ENCODE measurements at regions not wholly inside any gene's neighbourhood (a gene's known extent, or its start where the extent isn't known, plus 50 kb on each side); places are given as distances from the start of the nearest gene placed in this dataset.

GRCh38 chr12:84585776-84586395 is 326.7 kb downstream of the SLC6A15 start:
- DNase-seq (ENCODE audit: low read depth, low spot score): no peak
- no peaks in the 10 kb centered on the region for H3K27me3 ChIP-seq (ENCODE audit: insufficient read depth, insufficient read length)
- no peaks in the 10 kb centered on the region for H3K4me1 ChIP-seq (ENCODE audit: insufficient read depth, insufficient read length)
- TF ChIP-seq YY1 (IDR thresholded peaks at IDR 0.05; ENCODE audit: insufficient read depth, insufficient read length) (no peak), SUZ12 (IDR thresholded peaks at IDR 0.05; ENCODE audit: extremely low read depth, insufficient read depth, insufficient read length) (no peak), ZNF274 (IDR thresholded peaks at IDR 0.05; ENCODE audit: low read depth, low read length) (no peak)
- H3K9ac ChIP-seq (ENCODE audit: insufficient read length, low read depth): no peak overlapping the region
- no peaks in the 10 kb centered on the region for H3K36me3 ChIP-seq (ENCODE audit: insufficient read depth, insufficient read length, low read length)
- no peaks in the 10 kb centered on the region for H3K9me3 ChIP-seq (ENCODE audit: insufficient read depth, low read length)
- H3K4me3 ChIP-seq (ENCODE audit: insufficient read length, low read depth): no peak overlapping the region

DNA sequence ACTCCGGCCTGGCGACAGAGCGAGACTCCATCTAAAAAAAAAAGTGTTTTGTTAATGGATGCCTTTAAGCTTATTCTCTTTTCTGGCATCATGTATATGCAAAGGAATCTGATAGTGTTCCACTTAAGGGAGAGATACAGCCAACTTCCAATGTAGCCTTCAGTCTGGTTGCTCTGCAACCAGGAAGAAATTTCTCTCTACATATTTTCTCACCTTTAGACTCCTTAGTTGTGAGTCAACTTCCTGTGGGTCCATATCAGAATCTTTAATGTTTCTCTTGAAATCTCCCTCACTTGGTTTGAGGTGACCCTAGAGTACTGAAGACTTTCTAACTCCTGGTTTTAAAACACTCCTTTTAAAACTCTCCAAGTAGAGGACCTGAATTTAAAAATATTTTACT is 340.4 kb downstream of the SLC6A15 start:
- Histone ChIP-seq H3K27me3 (ENCODE audit: insufficient read depth, insufficient read length) (no peaks in the 10 kb centered on the region), H3K9ac (ENCODE audit: insufficient read length, low read depth) (no peak overlapping the region), H3K9me3 (ENCODE audit: insufficient read depth, low read length) (no peaks in the 10 kb centered on the region), H3K36me3 (ENCODE audit: insufficient read depth, insufficient read length, low read length) (no peaks in the 10 kb centered on the region), H3K4me1 (ENCODE audit: insufficient read depth, insufficient read length) (no peaks in the 10 kb centered on the region), H3K4me3 (ENCODE audit: insufficient read length, low read depth) (no peak overlapping the region)
- DNase-seq (ENCODE audit: low read depth, low spot score): no peak
- TF ChIP-seq YY1 (IDR thresholded peaks at IDR 0.05; ENCODE audit: insufficient read depth, insufficient read length) (no peak), SUZ12 (IDR thresholded peaks at IDR 0.05; ENCODE audit: extremely low read depth, insufficient read depth, insufficient read length) (no peak), ZNF274 (IDR thresholded peaks at IDR 0.05; ENCODE audit: low read depth, low read length) (no peak)

- peaks cover 7% of the 10 kb centered on the region for H3K9me3 ChIP-seq (ENCODE audit: insufficient read depth, low read length)
- H3K36me3 ChIP-seq (ENCODE audit: insufficient read depth, insufficient read length, low read length): no peaks in the 10 kb centered on the region
- DNase-seq (ENCODE audit: low read depth, low spot score): no peak
- no peak overlapping the region for H3K9ac ChIP-seq (ENCODE audit: insufficient read length, low read depth)
- TF ChIP-seq YY1 (IDR thresholded peaks at IDR 0.05; ENCODE audit: insufficient read depth, insufficient read length) (no peak), ZNF274 (IDR thresholded peaks at IDR 0.05; ENCODE audit: low read depth, low read length) (no peak), SUZ12 (IDR thresholded peaks at IDR 0.05; ENCODE audit: extremely low read depth, insufficient read depth, insufficient read length) (no peak)
- H3K27me3 ChIP-seq (ENCODE audit: insufficient read depth, insufficient read length): no peaks in the 10 kb centered on the region
- no peaks in the 10 kb centered on the region for H3K4me1 ChIP-seq (ENCODE audit: insufficient read depth, insufficient read length)
- no peak overlapping the region for H3K4me3 ChIP-seq (ENCODE audit: insufficient read length, low read depth)
Observed at GRCh38 chr12:84562331-84562730, 350.3 kb downstream of the SLC6A15 start.

DNA sequence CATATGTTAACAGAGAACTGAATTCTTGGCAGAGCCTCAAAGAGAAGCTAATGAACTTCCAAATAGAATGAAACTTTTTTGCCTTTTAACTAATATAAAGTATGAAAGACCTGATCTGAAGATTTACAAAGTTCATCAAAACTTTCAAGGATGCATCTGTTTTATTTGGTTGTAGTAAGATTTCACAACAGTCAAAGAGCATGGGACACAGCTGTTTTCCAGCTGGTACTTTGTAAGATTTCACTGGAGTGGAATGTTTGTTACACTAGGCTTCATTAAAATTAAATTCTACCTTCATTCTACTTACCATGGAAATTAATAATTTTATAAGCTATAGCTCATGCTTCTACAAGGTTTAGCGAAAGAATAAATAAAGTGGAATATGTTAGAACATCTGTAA is 351.2 kb downstream of the SLC6A15 start:
- no peaks in the 10 kb centered on the region for H3K27me3 ChIP-seq (ENCODE audit: insufficient read depth, insufficient read length)
- DNase-seq (ENCODE audit: low read depth, low spot score): no peak
- TF ChIP-seq YY1 (IDR thresholded peaks at IDR 0.05; ENCODE audit: insufficient read depth, insufficient read length): no peak
- TF ChIP-seq ZNF274 (IDR thresholded peaks at IDR 0.05; ENCODE audit: low read depth, low read length): no peak
- H3K9me3 ChIP-seq (ENCODE audit: insufficient read depth, low read length): peaks cover 6% of the 10 kb centered on the region
- H3K9ac ChIP-seq (ENCODE audit: insufficient read length, low read depth): no peak overlapping the region
- no peak overlapping the region for H3K4me3 ChIP-seq (ENCODE audit: insufficient read length, low read depth)
- H3K36me3 ChIP-seq (ENCODE audit: insufficient read depth, insufficient read length, low read length): no peaks in the 10 kb centered on the region
- no peaks in the 10 kb centered on the region for H3K4me1 ChIP-seq (ENCODE audit: insufficient read depth, insufficient read length)

GRCh38 chr12:84554199-84554723 is 358.3 kb downstream of the SLC6A15 start:
- H3K9ac ChIP-seq (ENCODE audit: insufficient read length, low read depth): no peak overlapping the region
- no peaks in the 10 kb centered on the region for H3K27me3 ChIP-seq (ENCODE audit: insufficient read depth, insufficient read length)
- no peaks in the 10 kb centered on the region for H3K36me3 ChIP-seq (ENCODE audit: insufficient read depth, insufficient read length, low read length)
- DNase-seq (ENCODE audit: low read depth, low spot score): no peak
- H3K4me3 ChIP-seq (ENCODE audit: insufficient read length, low read depth): no peak overlapping the region
- H3K4me1 ChIP-seq (ENCODE audit: insufficient read depth, insufficient read length): no peaks in the 10 kb centered on the region
- H3K9me3 ChIP-seq (ENCODE audit: insufficient read depth, low read length): no peaks in the 10 kb centered on the region
- TF ChIP-seq ZNF274 (IDR thresholded peaks at IDR 0.05; ENCODE audit: low read depth, low read length) (no peak), YY1 (IDR thresholded peaks at IDR 0.05; ENCODE audit: insufficient read depth, insufficient read length) (no peak), SUZ12 (IDR thresholded peaks at IDR 0.05; ENCODE audit: extremely low read depth, insufficient read depth, insufficient read length) (no peak)

DNA sequence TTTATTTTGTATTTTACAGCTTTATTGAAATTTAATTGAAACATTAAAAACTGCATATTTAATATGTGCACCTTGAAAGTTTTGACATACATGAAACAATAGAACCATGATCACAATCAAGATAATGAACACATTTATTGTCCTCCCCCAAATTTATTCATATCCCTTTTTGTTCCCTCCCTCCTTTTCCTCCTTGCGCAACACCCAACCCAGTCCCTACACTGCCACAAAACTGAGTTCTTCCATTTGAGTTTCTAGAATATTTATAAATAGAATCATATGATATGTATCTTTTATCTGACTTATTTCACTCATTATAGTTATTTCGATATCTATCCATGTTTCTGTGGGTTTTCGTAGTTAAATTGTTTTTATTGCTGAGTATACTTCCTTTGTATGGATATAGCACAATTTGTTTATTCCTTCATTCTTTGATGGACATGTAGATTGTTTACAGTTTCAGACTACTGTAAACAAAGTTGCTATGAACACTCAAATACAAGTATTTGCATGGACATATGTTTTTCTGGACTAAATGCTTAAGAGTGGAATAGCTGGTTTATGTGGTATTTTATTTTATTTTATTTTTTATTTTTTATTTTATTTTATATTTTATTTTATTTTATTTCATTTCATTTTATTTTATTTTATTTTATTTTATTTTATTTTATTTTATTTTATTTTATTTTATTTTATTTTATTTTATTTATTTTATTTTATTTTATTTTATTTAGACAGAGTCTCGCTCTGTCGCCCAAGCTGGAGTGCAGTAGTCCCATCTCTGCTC is 359.1 kb downstream of the SLC6A15 start:
- Histone ChIP-seq H3K9ac (ENCODE audit: insufficient read length, low read depth) (no peak overlapping the region), H3K9me3 (ENCODE audit: insufficient read depth, low read length) (no peaks in the 10 kb centered on the region), H3K4me3 (ENCODE audit: insufficient read length, low read depth) (no peak overlapping the region), H3K27me3 (ENCODE audit: insufficient read depth, insufficient read length) (no peaks in the 10 kb centered on the region), H3K4me1 (ENCODE audit: insufficient read depth, insufficient read length) (no peaks in the 10 kb centered on the region), H3K36me3 (ENCODE audit: insufficient read depth, insufficient read length, low read length) (no peaks in the 10 kb centered on the region)
- no peak for TF ChIP-seq ZNF274 (IDR thresholded peaks at IDR 0.05; ENCODE audit: low read depth, low read length)
- no peak for TF ChIP-seq YY1 (IDR thresholded peaks at IDR 0.05; ENCODE audit: insufficient read depth, insufficient read length)
- no peak for TF ChIP-seq SUZ12 (IDR thresholded peaks at IDR 0.05; ENCODE audit: extremely low read depth, insufficient read depth, insufficient read length)
- DNase-seq (ENCODE audit: low read depth, low spot score): no peak

DNA sequence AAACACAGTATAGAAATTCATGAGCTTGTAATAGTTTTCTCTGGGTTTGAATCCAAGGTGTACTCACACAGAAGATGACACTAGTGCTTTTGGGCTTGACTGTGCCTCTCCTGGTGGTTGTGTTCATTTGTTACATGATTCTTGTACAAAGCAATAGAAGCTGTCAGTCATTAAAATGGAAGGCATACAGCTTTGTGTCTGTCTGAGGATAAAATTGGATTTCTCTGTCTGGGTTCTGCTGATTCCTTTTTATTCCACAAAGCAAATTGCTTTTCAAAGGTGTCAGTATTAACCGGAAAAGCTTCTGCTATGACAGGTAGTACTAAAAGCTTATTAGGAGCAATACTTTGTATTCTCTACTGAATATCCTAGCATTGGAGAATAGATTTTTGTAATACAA is 361.2 kb downstream of the SLC6A15 start:
- TF ChIP-seq ZNF274 (IDR thresholded peaks at IDR 0.05; ENCODE audit: low read depth, low read length) (no peak), YY1 (IDR thresholded peaks at IDR 0.05; ENCODE audit: insufficient read depth, insufficient read length) (no peak), SUZ12 (IDR thresholded peaks at IDR 0.05; ENCODE audit: extremely low read depth, insufficient read depth, insufficient read length) (no peak)
- Histone ChIP-seq H3K36me3 (ENCODE audit: insufficient read depth, insufficient read length, low read length) (no peaks in the 10 kb centered on the region), H3K27me3 (ENCODE audit: insufficient read depth, insufficient read length) (no peaks in the 10 kb centered on the region), H3K9me3 (ENCODE audit: insufficient read depth, low read length) (no peaks in the 10 kb centered on the region), H3K4me1 (ENCODE audit: insufficient read depth, insufficient read length) (no peaks in the 10 kb centered on the region), H3K9ac (ENCODE audit: insufficient read length, low read depth) (no peak overlapping the region), H3K4me3 (ENCODE audit: insufficient read length, low read depth) (no peak overlapping the region)
- DNase-seq (ENCODE audit: low read depth, low spot score): no peak
